ENCODE measurements at regions not wholly inside any gene's neighbourhood (a gene's known extent, or its start where the extent isn't known, plus 50 kb on each side); places are given as distances from the start of the nearest gene placed in this dataset.

DNA sequence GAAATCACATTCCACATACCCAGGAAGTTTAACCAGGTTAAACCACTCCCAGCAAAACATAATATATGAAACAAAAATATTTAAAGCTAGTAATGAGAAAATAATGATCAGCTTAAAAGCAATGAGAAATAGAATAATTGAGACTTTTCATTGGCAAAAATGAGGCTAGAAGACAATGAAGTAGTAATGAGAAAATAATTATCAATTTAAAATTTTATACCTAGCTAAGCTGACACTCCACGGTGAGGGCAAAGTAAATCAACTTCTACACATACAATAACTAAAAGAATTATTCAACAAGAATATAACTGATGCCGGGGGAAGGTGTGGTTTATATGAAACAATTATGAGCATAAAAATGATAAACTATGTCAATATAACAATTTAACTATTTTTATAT, 82.2 kb upstream of the TES start:
- TF ChIP-seq, protein P1, sequence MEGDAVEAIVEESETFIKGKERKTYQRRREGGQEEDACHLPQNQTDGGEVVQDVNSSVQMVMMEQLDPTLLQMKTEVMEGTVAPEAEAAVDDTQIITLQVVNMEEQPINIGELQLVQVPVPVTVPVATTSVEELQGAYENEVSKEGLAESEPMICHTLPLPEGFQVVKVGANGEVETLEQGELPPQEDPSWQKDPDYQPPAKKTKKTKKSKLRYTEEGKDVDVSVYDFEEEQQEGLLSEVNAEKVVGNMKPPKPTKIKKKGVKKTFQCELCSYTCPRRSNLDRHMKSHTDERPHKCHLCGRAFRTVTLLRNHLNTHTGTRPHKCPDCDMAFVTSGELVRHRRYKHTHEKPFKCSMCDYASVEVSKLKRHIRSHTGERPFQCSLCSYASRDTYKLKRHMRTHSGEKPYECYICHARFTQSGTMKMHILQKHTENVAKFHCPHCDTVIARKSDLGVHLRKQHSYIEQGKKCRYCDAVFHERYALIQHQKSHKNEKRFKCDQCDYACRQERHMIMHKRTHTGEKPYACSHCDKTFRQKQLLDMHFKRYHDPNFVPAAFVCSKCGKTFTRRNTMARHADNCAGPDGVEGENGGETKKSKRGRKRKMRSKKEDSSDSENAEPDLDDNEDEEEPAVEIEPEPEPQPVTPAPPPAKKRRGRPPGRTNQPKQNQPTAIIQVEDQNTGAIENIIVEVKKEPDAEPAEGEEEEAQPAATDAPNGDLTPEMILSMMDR (IDR thresholded peaks at IDR 0.05): no peak
- TF ChIP-seq POLR2A (IDR thresholded peaks at IDR 0.05): no peak
